SU-DHL-6 (cell line): ENCODE measurements at regions not wholly inside any gene's neighbourhood (a gene's known extent, or its start where the extent isn't known, plus 50 kb on each side); places are given as distances from the start of the nearest gene placed in this dataset.

Experiments
- H2AFZ ChIP-seq: fragments of 200-600 bp; sonication (generic); 2 replicates; pipeline ENCODE4 v1.6.1; 2014; ENCODE audit warnings: low read depth, mild to moderate bottlenecking, moderate library complexity, mixed read lengths, antibody characterized with exemption, low read length; ENCODE audit not compliant: severe bottlenecking
- H3F3A ChIP-seq: fragments of 200-600 bp; shearing (Covaris generic); 2 replicates; pipeline ENCODE4 v1.6.0; 2016; ENCODE audit warnings: antibody characterized with exemption, mild to moderate bottlenecking; ENCODE audit not compliant: insufficient read depth
- H3K27ac ChIP-seq: fragments of 200-600 bp; sonication (generic); 2 replicates; pipeline ENCODE4 v1.5.1; 2016; ENCODE audit warnings: low read depth, mild to moderate bottlenecking, low read length, moderate library complexity, mixed read lengths
- H3K27me3 ChIP-seq: fragments of 200-600 bp; sonication (generic), shearing (Covaris generic); 2 replicates; pipeline ENCODE4 v1.6.0; 2014; ENCODE audit warnings: mild to moderate bottlenecking, low read length
- H3K36me3 ChIP-seq: fragments of 200-600 bp; sonication (generic); 2 replicates; pipeline ENCODE4 v1.6.1; 2014; ENCODE audit warnings: mild to moderate bottlenecking, low read length, mixed read lengths
- H3K4me2 ChIP-seq: fragments of 300-600, 200-600 bp; shearing (Covaris generic), sonication (generic); 2 replicates; pipeline ENCODE4 v1.6.0; 2014; ENCODE audit warnings: low read length, low read depth, mild to moderate bottlenecking; ENCODE audit not compliant: poor library complexity, severe bottlenecking
- H3K4me3 ChIP-seq: fragments of 200-600 bp; sonication (generic); 2 replicates; pipeline ENCODE4 v1.5.1; 2014; ENCODE audit warnings: antibody characterized with exemption, low read length, mild to moderate bottlenecking, mixed read lengths; ENCODE audit not compliant: insufficient read depth, poor library complexity, severe bottlenecking
- H3K79me2 ChIP-seq: fragments of 200-600 bp; sonication (generic); 2 replicates; pipeline ENCODE4 v1.6.1; 2014; ENCODE audit warnings: mild to moderate bottlenecking, low read length, moderate library complexity; ENCODE audit not compliant: insufficient read depth
- H3K9ac ChIP-seq: fragments of 200-600 bp; sonication (generic); 2 replicates; pipeline ENCODE4 v1.7.0; 2014; ENCODE audit warnings: mild to moderate bottlenecking, low read length
- H3K9me2 ChIP-seq: fragments of 200-600 bp; sonication (generic); replicated peaks from 2 replicates; pipeline ENCODE4 v1.6.1; 2014; ENCODE audit warnings: low read length; ENCODE audit not compliant: insufficient read depth
- H3K9me3 ChIP-seq: fragments of 200-600 bp; sonication (generic); 2 replicates; pipeline ENCODE4 v1.6.1; 2014; ENCODE audit warnings: low read length, mixed read lengths; ENCODE audit not compliant: insufficient read depth
- H4K20me1 ChIP-seq: fragments of 200-600 bp; sonication (generic); 2 replicates; pipeline ENCODE4 v1.6.1; 2014; ENCODE audit warnings: low read depth, mild to moderate bottlenecking, antibody characterized with exemption, low read length, moderate library complexity, mixed read lengths
- CTCF ChIP-seq: fragments of 200-600 bp; sonication (generic); IDR thresholded peaks from one replicate; pipeline ENCODE4 v1.5.1; 2017; ENCODE audit warnings: antibody characterized with exemption, mild to moderate bottlenecking, low read length, moderate library complexity; ENCODE audit not compliant: insufficient read depth, poor library complexity, severe bottlenecking
- EZH2phosphoT487 ChIP-seq: fragments of 200-600 bp; sonication (generic), shearing (Covaris generic); conservative IDR thresholded peaks from 2 replicates; pipeline ENCODE4 v1.6.1; 2018; ENCODE audit warnings: mild to moderate bottlenecking, antibody characterized with exemption, low read length, moderate library complexity, mixed read lengths

GRCh38 chr2:122471753-122472152 is 716.3 kb downstream of the TSN start:
- TF ChIP-seq EZH2phosphoT487 (no peak), CTCF (no peak)
- Histone ChIP-seq H3K9ac (no peak overlapping the region), H3F3A (no peaks in the 10 kb centered on the region), H3K9me3 (no peaks in the 10 kb centered on the region), H3K36me3 (no peaks in the 10 kb centered on the region), H3K4me3 (no peak overlapping the region), H3K4me2 (no peak overlapping the region), H2AFZ (no peak overlapping the region), H4K20me1 (no peaks in the 10 kb centered on the region), H3K27ac (no peak overlapping the region), H3K9me2 (no peaks in the 10 kb centered on the region), H3K27me3 (no peaks in the 10 kb centered on the region), H3K79me2 (no peaks in the 10 kb centered on the region)

- no peak overlapping the region for H3K9ac ChIP-seq
- no peaks in the 10 kb centered on the region for H3K27me3 ChIP-seq
- H3K79me2 ChIP-seq = no peaks in the 10 kb centered on the region
- no peak overlapping the region for H3K27ac ChIP-seq
- H3K4me2 ChIP-seq = no peak overlapping the region
- no peaks in the 10 kb centered on the region for H3K36me3 ChIP-seq
- no peak overlapping the region for H3K4me3 ChIP-seq
- H3K9me3 ChIP-seq = no peaks in the 10 kb centered on the region
- no peaks in the 10 kb centered on the region for H4K20me1 ChIP-seq
- H2AFZ ChIP-seq = no peak overlapping the region
- H3K9me2 ChIP-seq = no peaks in the 10 kb centered on the region
- H3F3A ChIP-seq = no peaks in the 10 kb centered on the region
- no peak for TF ChIP-seq EZH2phosphoT487
- no peak for TF ChIP-seq CTCF
Observed at GRCh38 chr2:122478117-122478516, 722.7 kb downstream of the TSN start.

GRCh38 chr2:122478771-122479170 is 723.3 kb downstream of the TSN start:
- no peak overlapping the region for H3K9ac ChIP-seq
- no peak overlapping the region for H2AFZ ChIP-seq
- H3K4me3 ChIP-seq = no peak overlapping the region
- H3K27ac ChIP-seq = no peak overlapping the region
- H3K9me3 ChIP-seq = no peaks in the 10 kb centered on the region
- H3K4me2 ChIP-seq = no peak overlapping the region
- no peaks in the 10 kb centered on the region for H3K27me3 ChIP-seq
- H3K9me2 ChIP-seq = no peaks in the 10 kb centered on the region
- TF ChIP-seq EZH2phosphoT487 (no peak), CTCF (no peak)
- H3K36me3 ChIP-seq = no peaks in the 10 kb centered on the region
- no peaks in the 10 kb centered on the region for H3K79me2 ChIP-seq
- no peaks in the 10 kb centered on the region for H4K20me1 ChIP-seq
- no peaks in the 10 kb centered on the region for H3F3A ChIP-seq
